Epithelial cell of esophagus (primary cell): ENCODE measurements at regions not wholly inside any gene's neighbourhood (a gene's known extent, or its start where the extent isn't known, plus 50 kb on each side); places are given as distances from the start of the nearest gene placed in this dataset.
A peak's percentile ranks its signal among the peaks of the same experiment; 100 is the strongest.
"Not testable (repeated sequence)": the region's sequence is repeated elsewhere in the genome, so short reads cannot be mapped to it uniquely, and the experiment has no call there.

Experiments used
- DNase-seq: peaks from one replicate; pipeline ENCODE4 v3.0.0; 2010; ENCODE audit warnings: low read depth
- H3K4me3 ChIP-seq: 2 replicates; pipeline ENCODE4 v1.5.1; 2011; ENCODE audit warnings: mild to moderate bottlenecking, low read length, control low read depth
- TF ChIP-seq, protein P1 (sequence below): IDR thresholded peaks from 2 replicates; pipeline ENCODE4 v1.5.1; 2011; ENCODE audit warnings: low read depth, mild to moderate bottlenecking, low read length, control low read depth, inconsistent platforms; ENCODE audit not compliant: insufficient read depth; ENCODE audit errors: missing control alignments

DNA sequence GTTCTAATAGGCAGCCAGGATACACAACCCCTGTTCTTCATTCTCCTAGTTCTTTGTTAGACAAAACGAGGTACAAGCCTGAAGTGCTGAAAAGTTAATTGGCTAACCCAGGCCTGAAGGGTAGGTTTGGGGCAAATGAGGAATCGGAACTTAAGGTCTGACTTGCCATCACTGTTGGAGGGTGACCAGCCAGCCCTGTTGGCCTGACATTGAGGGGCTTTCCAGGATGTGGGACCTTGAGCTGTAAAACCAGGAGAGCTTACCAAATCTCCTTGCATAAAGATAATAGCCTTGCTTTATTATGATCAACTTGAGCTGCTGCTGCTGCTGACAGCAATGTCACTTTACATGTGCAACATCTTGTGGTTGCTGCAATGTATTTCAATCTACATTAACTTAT lies 256.0 kb downstream of the VAPA start:
- DNase-seq = no peak
- TF ChIP-seq, protein P1, sequence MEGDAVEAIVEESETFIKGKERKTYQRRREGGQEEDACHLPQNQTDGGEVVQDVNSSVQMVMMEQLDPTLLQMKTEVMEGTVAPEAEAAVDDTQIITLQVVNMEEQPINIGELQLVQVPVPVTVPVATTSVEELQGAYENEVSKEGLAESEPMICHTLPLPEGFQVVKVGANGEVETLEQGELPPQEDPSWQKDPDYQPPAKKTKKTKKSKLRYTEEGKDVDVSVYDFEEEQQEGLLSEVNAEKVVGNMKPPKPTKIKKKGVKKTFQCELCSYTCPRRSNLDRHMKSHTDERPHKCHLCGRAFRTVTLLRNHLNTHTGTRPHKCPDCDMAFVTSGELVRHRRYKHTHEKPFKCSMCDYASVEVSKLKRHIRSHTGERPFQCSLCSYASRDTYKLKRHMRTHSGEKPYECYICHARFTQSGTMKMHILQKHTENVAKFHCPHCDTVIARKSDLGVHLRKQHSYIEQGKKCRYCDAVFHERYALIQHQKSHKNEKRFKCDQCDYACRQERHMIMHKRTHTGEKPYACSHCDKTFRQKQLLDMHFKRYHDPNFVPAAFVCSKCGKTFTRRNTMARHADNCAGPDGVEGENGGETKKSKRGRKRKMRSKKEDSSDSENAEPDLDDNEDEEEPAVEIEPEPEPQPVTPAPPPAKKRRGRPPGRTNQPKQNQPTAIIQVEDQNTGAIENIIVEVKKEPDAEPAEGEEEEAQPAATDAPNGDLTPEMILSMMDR = no peak
- H3K4me3 ChIP-seq = no peak overlapping the region

- H3K4me3 ChIP-seq = no peak overlapping the region
- DNase-seq = no peak
- TF ChIP-seq, protein P1 = no peak
These were observed 256.6 kb downstream of the VAPA start for GRCh38 chr18:10170375-10170774.

- H3K4me3 ChIP-seq, DNase-seq: not testable (repeated sequence)
These were observed 261.5 kb downstream of the VAPA start for GRCh38 chr18:10175333-10175732.

GRCh38 chr18:10179326-10179725 lies 265.5 kb downstream of the VAPA start:
- not testable (repeated sequence) for H3K4me3 ChIP-seq, DNase-seq

DNA sequence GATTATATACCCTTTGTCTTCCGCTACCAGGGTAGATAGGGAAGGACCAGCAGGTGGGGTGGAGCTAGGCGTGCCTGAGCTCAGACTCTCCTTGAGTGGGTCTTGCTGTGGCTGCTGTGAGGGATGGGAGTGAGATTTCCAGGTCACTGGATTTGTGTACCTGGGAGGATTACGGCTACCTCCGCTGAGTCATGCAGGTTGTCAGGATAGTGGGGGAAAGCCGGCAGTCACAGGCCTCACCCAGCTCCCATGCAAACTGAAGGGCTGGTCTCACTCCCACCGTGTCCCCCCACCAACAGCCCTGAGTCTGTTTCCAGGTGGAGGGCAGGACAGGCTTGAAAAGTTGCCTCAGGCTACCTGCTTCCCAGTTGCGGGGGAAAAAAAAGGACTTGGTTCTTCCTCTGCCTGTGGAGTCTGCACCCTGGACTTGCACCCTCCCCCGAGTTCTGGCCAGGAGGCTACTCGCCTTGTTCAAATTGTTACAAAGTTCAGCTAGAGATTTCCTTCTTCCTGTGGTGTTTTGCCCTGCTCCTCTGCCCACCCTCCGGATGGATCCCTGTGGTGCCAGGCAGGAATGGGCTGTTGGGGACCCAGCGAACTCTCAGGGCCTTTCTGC lies 268.3 kb downstream of the VAPA start:
- no peak overlapping the region for H3K4me3 ChIP-seq
- TF ChIP-seq, protein P1 = no peak
- DNase-seq = peak; percentile 23

- no peak overlapping the region for H3K4me3 ChIP-seq
- DNase-seq = no peak
- TF ChIP-seq, protein P1 = no peak
These were observed 269.7 kb upstream of the APCDD1 start for GRCh38 chr18:10184776-10185175.

DNA sequence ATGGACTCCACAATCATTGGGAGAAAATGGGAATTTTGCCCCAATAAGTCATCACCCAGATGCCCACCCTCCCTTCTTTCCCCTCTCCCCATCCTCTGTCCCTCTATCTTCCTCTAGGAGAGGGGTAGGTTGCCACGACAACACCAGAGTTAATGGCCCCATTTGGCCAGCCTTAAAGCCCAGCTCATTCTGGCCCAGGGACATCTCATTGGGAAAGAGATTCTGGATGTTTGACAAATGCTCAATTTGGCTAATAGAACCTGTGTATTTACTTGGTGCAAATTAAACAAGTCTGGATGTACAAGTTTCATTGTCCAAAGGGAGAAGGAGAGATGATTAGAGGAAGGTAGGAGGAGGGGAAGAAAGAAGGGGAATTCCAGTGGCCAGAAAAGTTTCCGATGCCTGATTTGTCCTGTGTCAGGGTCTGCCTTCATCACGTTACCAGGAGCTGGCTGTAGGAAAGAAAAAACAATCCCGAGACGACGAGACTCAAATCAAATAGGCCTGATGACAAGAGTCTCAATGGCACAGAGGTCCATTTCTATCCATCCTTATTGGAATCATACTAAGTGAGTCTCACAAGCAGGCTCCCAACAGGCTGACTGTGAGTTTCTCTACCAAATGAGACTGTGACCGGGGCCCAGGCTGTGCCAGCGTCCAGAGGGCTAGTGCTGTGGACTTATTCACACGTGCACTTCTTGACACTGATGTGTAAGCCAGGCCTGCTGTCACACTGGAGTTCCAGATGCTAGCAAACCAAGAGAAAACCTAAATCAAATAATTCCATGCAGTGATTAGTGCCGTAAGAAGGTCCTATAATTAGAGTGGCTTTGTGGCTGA lies 265.2 kb upstream of the APCDD1 start:
- TF ChIP-seq, protein P1 = no peak
- H3K4me3 ChIP-seq = no peak overlapping the region
- DNase-seq = no peak

- no peak overlapping the region for H3K4me3 ChIP-seq
- no peak for DNase-seq
- TF ChIP-seq, protein P1 = no peak
These were observed 263.9 kb upstream of the APCDD1 start for GRCh38 chr18:10190564-10190963.
